MM.1S (cell line): ENCODE measurements at regions not wholly inside any gene's neighbourhood (a gene's known extent, or its start where the extent isn't known, plus 50 kb on each side); places are given as distances from the start of the nearest gene placed in this dataset.

Experiments used
- DNase-seq: peaks from one replicate; pipeline ENCODE4 v3.0.0-alpha.2; 2015
- H2AFZ ChIP-seq: fragments of 300-600 bp; sonication (generic); 2 replicates; pipeline ENCODE4 v1.6.0; 2016; ENCODE audit warnings: antibody characterized with exemption, low read length
- H3F3A ChIP-seq: fragments of 300-600 bp; sonication (generic); 2 replicates; pipeline ENCODE4 v1.6.1; 2016; ENCODE audit warnings: mild to moderate bottlenecking, antibody characterized with exemption, low read length, moderate library complexity, mixed read lengths; ENCODE audit not compliant: insufficient read depth
- H3K27ac ChIP-seq: fragments of 300-600 bp; sonication (generic); 2 replicates; pipeline ENCODE4 v1.5.1; 2016; ENCODE audit warnings: mild to moderate bottlenecking, low read length
- H3K27me3 ChIP-seq: fragments of 300-600 bp; sonication (generic); replicated peaks from 2 replicates; pipeline ENCODE4 v1.6.0; 2016; ENCODE audit warnings: low read length; ENCODE audit not compliant: insufficient read depth
- H3K36me3 ChIP-seq: fragments of 300-600 bp; sonication (generic); replicated peaks from 2 replicates; pipeline ENCODE4 v1.6.1; 2016; ENCODE audit warnings: mild to moderate bottlenecking, low read length, mixed read lengths; ENCODE audit not compliant: insufficient read depth
- H3K4me1 ChIP-seq: fragments of 300-600 bp; sonication (generic); 2 replicates; pipeline ENCODE4 v1.6.1; 2016; ENCODE audit warnings: low read length, mixed read lengths
- H3K4me2 ChIP-seq: fragments of 300-600 bp; sonication (generic); 2 replicates; pipeline ENCODE4 v1.6.0; 2016; ENCODE audit warnings: low read depth, low read length
- H3K4me3 ChIP-seq: fragments of 300-600 bp; sonication (generic); 2 replicates; pipeline ENCODE4 v1.5.1; 2016; ENCODE audit warnings: low read length, mixed read lengths
- H3K79me2 ChIP-seq: fragments of 300-600 bp; sonication (generic); 2 replicates; pipeline ENCODE4 v1.6.1; 2016; ENCODE audit warnings: mixed run types, low read length, mixed read lengths
- H3K9ac ChIP-seq: fragments of 300-600 bp; sonication (generic); 2 replicates; pipeline ENCODE4 v1.6.1; 2016; ENCODE audit warnings: low read length, mixed read lengths
- H3K9me2 ChIP-seq: fragments of 300-600 bp; sonication (generic); replicated peaks from 2 replicates; pipeline ENCODE4 v1.6.1; 2016; ENCODE audit warnings: mild to moderate bottlenecking, low read length, mixed read lengths; ENCODE audit not compliant: insufficient read depth
- H3K9me3 ChIP-seq: fragments of 300-600 bp; sonication (generic); replicated peaks from 2 replicates; pipeline ENCODE4 v1.6.1; 2016; ENCODE audit warnings: mild to moderate bottlenecking, low read length, mixed read lengths; ENCODE audit not compliant: insufficient read depth
- H4K20me1 ChIP-seq: fragments of 300-600 bp; sonication (generic); 2 replicates; pipeline ENCODE4 v1.6.1; 2016; ENCODE audit warnings: mild to moderate bottlenecking, low read length, moderate library complexity, mixed read lengths; ENCODE audit not compliant: insufficient read depth
- EZH2 ChIP-seq: fragments of 300-600 bp; sonication (generic); optimal IDR thresholded peaks from 2 replicates; pipeline ENCODE3; 2017; ENCODE audit warnings: low read depth, mild to moderate bottlenecking, antibody characterized with exemption, low read length, mixed read lengths
- EZH2phosphoT487 ChIP-seq: fragments of 300-600 bp; sonication (generic); IDR thresholded peaks from 2 replicates; pipeline ENCODE4 v1.6.1; 2018; ENCODE audit warnings: antibody characterized with exemption, low read length
- TF ChIP-seq, protein P1 (sequence below): fragments of 300-600 bp; sonication (generic); IDR thresholded peaks from 2 replicates; pipeline ENCODE4 v1.5.1; 2016; ENCODE audit warnings: antibody characterized with exemption, low read length, mixed read lengths

DNA sequence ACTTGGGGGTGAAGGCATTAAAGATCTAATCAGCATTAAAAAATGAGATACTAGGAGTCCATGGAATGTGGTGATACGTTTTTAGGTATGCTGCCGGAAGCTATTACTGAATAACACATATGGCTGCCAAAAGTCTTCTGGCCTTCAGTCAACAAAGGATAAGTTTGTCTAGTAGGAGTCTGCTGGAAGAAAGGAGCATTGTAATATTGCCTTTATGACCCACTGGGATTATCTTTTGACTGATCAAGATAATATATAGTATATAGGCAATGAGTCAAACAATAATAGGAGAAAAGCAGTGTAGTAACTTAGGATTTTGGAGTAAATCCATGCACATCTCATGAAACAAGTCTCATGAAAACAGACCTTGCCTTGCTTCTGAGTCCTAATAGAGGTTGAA is 295.4 kb downstream of the SLITRK6 start:
- H3K9me2 ChIP-seq = no peaks in the 10 kb centered on the region
- H3K9ac ChIP-seq = no peak overlapping the region
- no peaks in the 10 kb centered on the region for H3K79me2 ChIP-seq
- no peaks in the 10 kb centered on the region for H3K36me3 ChIP-seq
- no peaks in the 10 kb centered on the region for H3K4me1 ChIP-seq
- H3K27me3 ChIP-seq = no peaks in the 10 kb centered on the region
- TF ChIP-seq, protein P1, sequence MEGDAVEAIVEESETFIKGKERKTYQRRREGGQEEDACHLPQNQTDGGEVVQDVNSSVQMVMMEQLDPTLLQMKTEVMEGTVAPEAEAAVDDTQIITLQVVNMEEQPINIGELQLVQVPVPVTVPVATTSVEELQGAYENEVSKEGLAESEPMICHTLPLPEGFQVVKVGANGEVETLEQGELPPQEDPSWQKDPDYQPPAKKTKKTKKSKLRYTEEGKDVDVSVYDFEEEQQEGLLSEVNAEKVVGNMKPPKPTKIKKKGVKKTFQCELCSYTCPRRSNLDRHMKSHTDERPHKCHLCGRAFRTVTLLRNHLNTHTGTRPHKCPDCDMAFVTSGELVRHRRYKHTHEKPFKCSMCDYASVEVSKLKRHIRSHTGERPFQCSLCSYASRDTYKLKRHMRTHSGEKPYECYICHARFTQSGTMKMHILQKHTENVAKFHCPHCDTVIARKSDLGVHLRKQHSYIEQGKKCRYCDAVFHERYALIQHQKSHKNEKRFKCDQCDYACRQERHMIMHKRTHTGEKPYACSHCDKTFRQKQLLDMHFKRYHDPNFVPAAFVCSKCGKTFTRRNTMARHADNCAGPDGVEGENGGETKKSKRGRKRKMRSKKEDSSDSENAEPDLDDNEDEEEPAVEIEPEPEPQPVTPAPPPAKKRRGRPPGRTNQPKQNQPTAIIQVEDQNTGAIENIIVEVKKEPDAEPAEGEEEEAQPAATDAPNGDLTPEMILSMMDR = no peak
- TF ChIP-seq EZH2 (no peak), EZH2phosphoT487 (no peak)
- no peaks in the 10 kb centered on the region for H3K9me3 ChIP-seq
- H3K27ac ChIP-seq = no peak overlapping the region
- no peaks in the 10 kb centered on the region for H3F3A ChIP-seq
- H2AFZ ChIP-seq = no peak overlapping the region
- H3K4me2 ChIP-seq = no peak overlapping the region
- DNase-seq = no peak
- H4K20me1 ChIP-seq = no peaks in the 10 kb centered on the region
- H3K4me3 ChIP-seq = no peak overlapping the region

DNA sequence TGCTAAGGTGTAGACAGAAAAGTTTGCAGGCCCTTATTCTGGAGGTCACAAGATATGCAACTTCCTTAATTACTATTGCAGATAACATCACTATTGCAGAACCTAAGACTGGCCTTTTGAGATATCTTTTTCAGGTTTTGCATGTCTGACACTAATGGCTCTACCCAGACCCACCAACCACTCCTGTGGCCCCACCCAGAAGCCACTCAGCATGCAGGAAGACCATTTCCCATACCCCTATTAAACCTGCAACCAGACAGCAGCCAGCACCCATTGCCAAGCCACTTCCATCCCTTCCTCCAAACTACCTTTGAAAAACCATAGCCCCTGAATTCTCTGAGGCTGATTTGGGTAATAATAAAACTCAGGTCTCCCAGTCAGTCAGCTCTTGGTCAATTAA is 297.6 kb downstream of the SLITRK6 start:
- no peaks in the 10 kb centered on the region for H3K9me3 ChIP-seq
- TF ChIP-seq, protein P1 = no peak
- no peak for TF ChIP-seq EZH2
- TF ChIP-seq EZH2phosphoT487 = no peak
- H3K27me3 ChIP-seq = no peaks in the 10 kb centered on the region
- no peaks in the 10 kb centered on the region for H3F3A ChIP-seq
- H3K4me2 ChIP-seq = no peak overlapping the region
- no peaks in the 10 kb centered on the region for H3K9me2 ChIP-seq
- no peak overlapping the region for H3K9ac ChIP-seq
- H3K4me3 ChIP-seq = no peak overlapping the region
- H4K20me1 ChIP-seq = no peaks in the 10 kb centered on the region
- no peaks in the 10 kb centered on the region for H3K4me1 ChIP-seq
- DNase-seq = no peak
- H2AFZ ChIP-seq = no peak overlapping the region
- H3K27ac ChIP-seq = no peak overlapping the region
- no peaks in the 10 kb centered on the region for H3K79me2 ChIP-seq
- no peaks in the 10 kb centered on the region for H3K36me3 ChIP-seq

- Histone ChIP-seq H3F3A (no peaks in the 10 kb centered on the region), H3K27ac (no peak overlapping the region), H3K4me1 (no peaks in the 10 kb centered on the region), H2AFZ (no peak overlapping the region), H4K20me1 (no peaks in the 10 kb centered on the region), H3K9me2 (no peaks in the 10 kb centered on the region), H3K4me2 (no peak overlapping the region), H3K79me2 (no peaks in the 10 kb centered on the region), H3K36me3 (no peaks in the 10 kb centered on the region), H3K9ac (no peak overlapping the region), H3K9me3 (no peaks in the 10 kb centered on the region), H3K27me3 (no peaks in the 10 kb centered on the region), H3K4me3 (no peak overlapping the region)
- DNase-seq = no peak
- TF ChIP-seq EZH2phosphoT487 = no peak
- no peak for TF ChIP-seq EZH2
- TF ChIP-seq, protein P1 = no peak
Observed at GRCh38 chr13:85500696-85501256, 298.4 kb downstream of the SLITRK6 start.
